ENCODE measurements at regions not wholly inside any gene's neighbourhood (a gene's known extent, or its start where the extent isn't known, plus 50 kb on each side); places are given as distances from the start of the nearest gene placed in this dataset.

DNA sequence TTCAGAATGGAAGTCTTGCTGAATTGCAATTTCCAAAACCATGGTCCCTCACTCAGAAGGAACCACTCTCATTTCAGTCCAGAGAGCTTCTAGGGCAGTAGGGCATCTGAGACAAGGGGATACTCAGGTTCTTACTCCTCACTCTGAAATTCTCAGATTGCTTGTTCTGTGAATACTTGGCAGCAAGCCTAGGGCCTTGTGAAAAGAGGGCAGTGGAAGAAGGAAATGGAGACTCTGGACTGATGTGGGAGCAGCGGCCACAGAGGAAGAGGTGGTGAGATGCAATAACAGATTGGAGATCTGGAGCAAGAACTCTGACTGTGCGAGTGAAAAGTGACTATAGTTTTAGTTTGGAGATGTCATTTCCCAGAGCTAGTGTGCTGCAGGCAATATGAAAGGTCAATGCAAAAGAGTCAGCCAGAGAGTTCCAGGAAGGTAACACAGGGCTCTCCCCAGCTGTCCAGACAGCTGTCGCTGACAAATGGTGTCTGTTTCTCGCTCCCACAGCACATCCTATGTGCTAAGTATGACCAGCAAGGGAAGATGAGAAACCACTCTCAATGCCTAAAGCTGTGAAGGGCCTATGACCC lies 291.6 kb upstream of the KIAA1217 start (continued):
- TF ChIP-seq, protein P1, sequence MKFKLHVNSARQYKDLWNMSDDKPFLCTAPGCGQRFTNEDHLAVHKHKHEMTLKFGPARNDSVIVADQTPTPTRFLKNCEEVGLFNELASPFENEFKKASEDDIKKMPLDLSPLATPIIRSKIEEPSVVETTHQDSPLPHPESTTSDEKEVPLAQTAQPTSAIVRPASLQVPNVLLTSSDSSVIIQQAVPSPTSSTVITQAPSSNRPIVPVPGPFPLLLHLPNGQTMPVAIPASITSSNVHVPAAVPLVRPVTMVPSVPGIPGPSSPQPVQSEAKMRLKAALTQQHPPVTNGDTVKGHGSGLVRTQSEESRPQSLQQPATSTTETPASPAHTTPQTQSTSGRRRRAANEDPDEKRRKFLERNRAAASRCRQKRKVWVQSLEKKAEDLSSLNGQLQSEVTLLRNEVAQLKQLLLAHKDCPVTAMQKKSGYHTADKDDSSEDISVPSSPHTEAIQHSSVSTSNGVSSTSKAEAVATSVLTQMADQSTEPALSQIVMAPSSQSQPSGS (IDR thresholded peaks at IDR 0.05; ENCODE audit: low read length): no peak
- TF ChIP-seq RBBP5 (IDR thresholded peaks at IDR 0.05; ENCODE audit: borderline replicate concordance, low read depth, low read length) (no peak), BCL11A (IDR thresholded peaks at IDR 0.05; ENCODE audit: low read depth in 2 of 2, low read length in 2 of 2) (no peak), SP2 (IDR thresholded peaks at IDR 0.05; ENCODE audit: low read length) (no peak)
